ENCODE measurements at regions not wholly inside any gene's neighbourhood (a gene's known extent, or its start where the extent isn't known, plus 50 kb on each side); places are given as distances from the start of the nearest gene placed in this dataset.

DNA sequence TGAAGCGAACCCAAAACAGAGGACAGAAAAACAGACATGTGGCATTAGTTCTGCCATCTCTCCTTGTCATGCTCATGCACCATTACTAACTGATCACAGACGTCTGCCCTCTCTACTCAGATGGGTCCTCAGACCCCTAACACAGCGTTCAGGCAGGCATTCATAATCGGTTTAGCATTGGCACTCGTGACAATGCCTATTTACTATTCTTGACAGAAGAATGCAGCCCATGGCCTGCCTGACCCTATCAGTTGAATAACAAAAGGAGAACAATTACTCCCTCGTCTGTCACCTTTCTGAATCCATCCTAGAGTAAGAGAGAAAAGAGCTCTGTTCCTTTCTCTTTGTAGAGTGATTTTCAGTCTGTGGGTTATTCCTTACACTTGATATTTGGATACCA, 194.6 kb upstream of the PHYHIPL start:
- TF ChIP-seq, protein P1, sequence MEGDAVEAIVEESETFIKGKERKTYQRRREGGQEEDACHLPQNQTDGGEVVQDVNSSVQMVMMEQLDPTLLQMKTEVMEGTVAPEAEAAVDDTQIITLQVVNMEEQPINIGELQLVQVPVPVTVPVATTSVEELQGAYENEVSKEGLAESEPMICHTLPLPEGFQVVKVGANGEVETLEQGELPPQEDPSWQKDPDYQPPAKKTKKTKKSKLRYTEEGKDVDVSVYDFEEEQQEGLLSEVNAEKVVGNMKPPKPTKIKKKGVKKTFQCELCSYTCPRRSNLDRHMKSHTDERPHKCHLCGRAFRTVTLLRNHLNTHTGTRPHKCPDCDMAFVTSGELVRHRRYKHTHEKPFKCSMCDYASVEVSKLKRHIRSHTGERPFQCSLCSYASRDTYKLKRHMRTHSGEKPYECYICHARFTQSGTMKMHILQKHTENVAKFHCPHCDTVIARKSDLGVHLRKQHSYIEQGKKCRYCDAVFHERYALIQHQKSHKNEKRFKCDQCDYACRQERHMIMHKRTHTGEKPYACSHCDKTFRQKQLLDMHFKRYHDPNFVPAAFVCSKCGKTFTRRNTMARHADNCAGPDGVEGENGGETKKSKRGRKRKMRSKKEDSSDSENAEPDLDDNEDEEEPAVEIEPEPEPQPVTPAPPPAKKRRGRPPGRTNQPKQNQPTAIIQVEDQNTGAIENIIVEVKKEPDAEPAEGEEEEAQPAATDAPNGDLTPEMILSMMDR (IDR thresholded peaks at IDR 0.05): no peak
- TF ChIP-seq POLR2A (IDR thresholded peaks at IDR 0.05): no peak

Measured in testis (tissue), 2 donors.